ENCODE measurements at regions not wholly inside any gene's neighbourhood (a gene's known extent, or its start where the extent isn't known, plus 50 kb on each side); places are given as distances from the start of the nearest gene placed in this dataset.
"Not testable (repeated sequence)": the region's sequence is repeated elsewhere in the genome, so short reads cannot be mapped to it uniquely, and the experiment has no call there.

DNA sequence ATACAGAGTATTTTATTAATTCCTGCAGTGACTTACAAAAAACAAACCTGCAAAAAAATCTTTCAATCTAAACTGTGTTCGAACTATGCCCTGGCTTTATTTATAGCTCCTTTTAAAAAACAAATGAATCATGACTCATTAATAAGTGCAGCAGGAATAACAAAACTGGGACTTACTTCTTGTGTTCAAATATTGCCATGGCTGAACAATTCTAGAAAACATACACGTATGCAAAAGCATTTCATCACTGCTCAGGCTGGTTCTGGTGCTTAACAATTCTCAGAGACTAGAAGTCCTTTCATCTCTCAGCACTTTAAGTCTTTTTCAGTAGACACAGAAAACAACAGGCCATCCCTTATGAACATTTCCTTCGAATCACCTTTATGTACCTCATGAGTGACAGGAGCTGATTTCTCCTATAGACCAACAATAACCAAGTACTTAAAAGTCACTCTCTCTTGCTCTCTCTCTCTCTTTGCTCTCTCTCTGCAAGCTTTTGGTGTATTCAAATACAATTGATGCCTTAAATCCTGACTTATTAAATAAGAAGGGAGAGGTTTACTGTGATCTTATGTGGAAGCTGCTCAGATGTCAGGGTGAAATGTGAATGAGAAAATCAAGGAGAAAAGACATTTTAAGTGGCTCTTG lies 268.8 kb downstream of the TTC8 start:
- TF ChIP-seq, protein P1, sequence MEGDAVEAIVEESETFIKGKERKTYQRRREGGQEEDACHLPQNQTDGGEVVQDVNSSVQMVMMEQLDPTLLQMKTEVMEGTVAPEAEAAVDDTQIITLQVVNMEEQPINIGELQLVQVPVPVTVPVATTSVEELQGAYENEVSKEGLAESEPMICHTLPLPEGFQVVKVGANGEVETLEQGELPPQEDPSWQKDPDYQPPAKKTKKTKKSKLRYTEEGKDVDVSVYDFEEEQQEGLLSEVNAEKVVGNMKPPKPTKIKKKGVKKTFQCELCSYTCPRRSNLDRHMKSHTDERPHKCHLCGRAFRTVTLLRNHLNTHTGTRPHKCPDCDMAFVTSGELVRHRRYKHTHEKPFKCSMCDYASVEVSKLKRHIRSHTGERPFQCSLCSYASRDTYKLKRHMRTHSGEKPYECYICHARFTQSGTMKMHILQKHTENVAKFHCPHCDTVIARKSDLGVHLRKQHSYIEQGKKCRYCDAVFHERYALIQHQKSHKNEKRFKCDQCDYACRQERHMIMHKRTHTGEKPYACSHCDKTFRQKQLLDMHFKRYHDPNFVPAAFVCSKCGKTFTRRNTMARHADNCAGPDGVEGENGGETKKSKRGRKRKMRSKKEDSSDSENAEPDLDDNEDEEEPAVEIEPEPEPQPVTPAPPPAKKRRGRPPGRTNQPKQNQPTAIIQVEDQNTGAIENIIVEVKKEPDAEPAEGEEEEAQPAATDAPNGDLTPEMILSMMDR (IDR thresholded peaks at IDR 0.05; ENCODE audit: insufficient read depth, low read length, missing control alignments), result no peak
- no peak overlapping the region for H3K4me3 ChIP-seq (ENCODE audit: low read depth, low read length)
- CTCF ChIA-PET, result interaction anchor here (1.2 kb wide), 1 partner anchor 10 kb away, joined by 4 read pairs; no protein-coding TSS in a partner anchor
- POLR2A ChIA-PET, result no interaction called here
- DNase-seq (ENCODE audit: low read depth, low spot score), result no peak

DNA sequence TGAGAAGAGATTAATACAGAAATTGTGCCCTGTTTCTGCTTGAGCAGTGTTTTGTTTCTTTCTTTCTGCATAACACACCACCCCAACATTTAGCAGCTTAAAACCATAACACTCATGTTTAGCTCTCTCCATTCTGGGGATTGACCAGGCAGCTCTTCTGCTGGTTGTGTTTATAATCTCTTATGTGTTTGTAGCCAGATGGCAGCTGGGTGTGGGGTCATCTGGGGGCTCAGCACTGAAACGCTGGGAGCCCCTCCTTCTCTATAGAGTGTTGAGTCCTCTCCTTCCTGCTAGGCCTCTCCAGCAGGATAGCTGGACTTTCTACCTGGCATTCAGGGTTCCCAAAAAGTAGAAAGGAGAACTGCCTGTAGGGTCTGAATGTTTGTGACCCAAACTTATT lies 270.6 kb downstream of the TTC8 start:
- POLR2A ChIA-PET, result no interaction called here
- no peak for DNase-seq (ENCODE audit: low read depth, low spot score)
- H3K4me3 ChIP-seq (ENCODE audit: low read depth, low read length), result no peak overlapping the region
- TF ChIP-seq, protein P1 (IDR thresholded peaks at IDR 0.05; ENCODE audit: insufficient read depth, low read length, missing control alignments), result no peak
- CTCF ChIA-PET, result no interaction called here

DNA sequence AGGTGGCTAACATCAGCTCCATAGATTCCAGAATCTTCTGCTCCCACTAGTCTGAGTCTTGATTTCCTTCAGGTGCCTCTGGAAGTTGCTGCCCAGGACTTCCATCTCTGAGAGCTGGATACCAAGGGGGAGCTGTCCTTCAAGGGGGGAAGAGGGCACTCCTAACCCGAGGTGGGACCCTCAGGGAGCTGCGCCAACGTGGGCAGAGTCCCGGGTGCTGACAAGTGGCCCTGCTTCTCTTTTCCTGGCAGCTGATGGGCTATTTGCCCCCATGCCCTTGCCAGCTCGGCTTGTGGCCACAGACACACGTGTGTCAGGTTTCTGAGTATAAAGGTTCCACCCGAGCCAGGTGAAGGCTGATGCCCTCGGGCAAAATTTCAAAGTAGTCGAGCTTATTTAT lies 272.5 kb downstream of the TTC8 start:
- no peak for DNase-seq (ENCODE audit: low read depth, low spot score)
- ChIA-PET POLR2A (no interaction called here), CTCF (no interaction called here)
- TF ChIP-seq, protein P1 (IDR thresholded peaks at IDR 0.05; ENCODE audit: insufficient read depth, low read length, missing control alignments), result no peak
- H3K4me3 ChIP-seq (ENCODE audit: low read depth, low read length), result no peak overlapping the region

DNA sequence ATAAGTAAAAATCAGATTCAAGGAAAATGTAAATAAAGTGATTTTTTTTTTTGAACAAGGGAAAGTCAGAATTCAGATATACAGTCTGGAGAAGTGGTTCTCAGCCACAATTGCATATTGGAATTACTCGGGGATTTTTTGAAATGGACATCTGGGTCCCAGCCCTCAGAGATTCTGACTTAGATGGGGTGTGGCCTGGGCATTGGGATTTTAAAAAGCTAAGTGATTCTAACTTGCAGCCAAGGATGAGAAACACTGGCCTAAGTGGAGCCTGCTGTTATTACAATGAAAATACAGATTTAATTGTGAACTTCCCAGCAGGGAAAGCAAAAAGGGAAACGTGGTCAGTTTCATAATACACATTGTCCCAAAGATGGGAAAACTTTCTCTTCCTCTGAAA lies 273.8 kb downstream of the TTC8 start:
- CTCF ChIA-PET, result interaction anchor here (0.7 kb wide), 1 partner anchor 79 kb away, joined by 3 read pairs; no protein-coding TSS in a partner anchor
- H3K4me3 ChIP-seq (ENCODE audit: low read depth, low read length), result no peak overlapping the region
- POLR2A ChIA-PET, result no interaction called here
- TF ChIP-seq, protein P1 (IDR thresholded peaks at IDR 0.05; ENCODE audit: insufficient read depth, low read length, missing control alignments), result no peak
- no peak for DNase-seq (ENCODE audit: low read depth, low spot score)

DNA sequence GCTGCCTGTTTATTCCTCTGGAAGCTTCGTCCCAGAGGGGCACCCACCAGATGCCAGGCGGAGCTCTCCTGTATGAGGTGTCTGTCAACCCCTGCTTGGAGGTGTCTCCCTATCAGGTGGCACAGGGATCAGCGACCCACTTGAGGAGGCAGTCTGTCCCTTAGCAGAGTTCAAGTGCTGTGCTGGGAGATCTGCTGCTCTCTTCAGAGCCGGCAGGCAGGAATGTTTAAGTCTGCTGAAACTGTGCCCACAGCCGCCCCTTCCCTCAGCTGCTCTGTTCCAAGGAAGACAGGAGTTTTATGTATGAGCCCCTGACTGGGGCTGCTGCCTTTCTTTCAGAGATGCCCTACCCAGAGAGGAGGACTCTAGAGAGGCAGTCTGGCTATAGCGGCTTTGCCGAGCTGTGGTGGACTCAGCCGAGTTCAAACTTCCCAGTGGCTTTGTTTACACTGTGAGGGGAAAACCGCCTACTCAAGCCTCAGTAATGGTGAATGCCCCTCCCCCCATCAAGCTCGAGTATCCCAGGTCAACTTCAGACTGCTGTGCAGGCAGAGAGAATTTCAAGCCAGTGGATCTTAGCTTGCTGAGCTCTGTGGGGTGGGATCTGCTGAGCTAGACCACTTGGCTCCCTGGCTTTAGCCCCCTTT lies 279.8 kb downstream of the TTC8 start:
- H3K4me3 ChIP-seq (ENCODE audit: low read depth, low read length); DNase-seq (ENCODE audit: low read depth, low spot score); POLR2A ChIA-PET; CTCF ChIA-PET: not testable (repeated sequence)

DNA sequence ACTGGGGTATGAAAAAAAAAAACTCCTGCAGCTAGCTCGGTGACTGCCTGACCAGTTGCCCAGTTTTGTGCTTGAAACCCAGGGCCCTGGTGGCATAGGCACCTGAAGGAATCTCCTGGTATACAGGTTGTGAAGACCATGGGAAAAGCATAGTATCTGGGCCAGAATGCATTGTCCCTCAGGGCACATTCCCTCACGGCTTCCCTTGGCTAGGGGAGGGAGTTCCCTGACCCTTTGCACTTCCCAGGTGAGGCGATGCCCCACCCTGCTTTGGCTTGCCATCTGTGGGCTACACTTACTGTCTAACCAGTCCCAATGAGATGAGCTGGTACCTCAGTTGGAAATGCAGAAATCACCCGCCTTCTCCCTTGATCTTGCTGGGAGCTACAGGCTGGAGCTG lies 280.4 kb downstream of the TTC8 start:
- H3K4me3 ChIP-seq (ENCODE audit: low read depth, low read length); CTCF ChIA-PET; POLR2A ChIA-PET; DNase-seq (ENCODE audit: low read depth, low spot score): not testable (repeated sequence)
